ENCODE measurements at regions not wholly inside any gene's neighbourhood (a gene's known extent, or its start where the extent isn't known, plus 50 kb on each side); places are given as distances from the start of the nearest gene placed in this dataset.

DNA sequence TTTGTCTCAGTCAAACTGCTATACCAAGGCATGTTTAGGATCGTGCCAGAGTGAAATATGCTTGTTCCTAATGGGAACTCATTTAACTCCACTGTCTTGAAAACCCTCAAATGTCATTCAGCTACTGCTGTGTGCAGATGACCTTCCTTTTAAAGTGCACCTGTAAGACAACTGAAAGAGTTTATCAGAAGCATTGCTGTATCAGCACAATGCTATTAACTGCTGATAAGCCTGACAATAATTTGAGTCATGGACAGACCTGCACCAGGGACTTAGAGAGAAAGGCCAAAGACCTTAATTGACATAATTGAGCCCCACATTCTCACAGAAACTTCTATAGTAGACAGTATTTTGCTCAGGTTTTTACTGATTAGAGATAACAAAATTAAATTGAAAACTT, 557.9 kb downstream of the DIPK2A start:
- DNase-seq (no peak), ATAC-seq (no peak)
- Histone ChIP-seq H3K27me3 (ENCODE audit: insufficient read depth in 3 of 3, low read length in 2 of 3) (no peaks in the 10 kb centered on the region), H3K27ac (no peak overlapping the region), H3K4me3 (no peak overlapping the region), H3K9me3 (no peaks in the 10 kb centered on the region), H3K4me1 (no peaks in the 10 kb centered on the region), H3K36me3 (ENCODE audit: insufficient read depth in 1 of 2, low read depth in 1 of 2) (no peaks in the 10 kb centered on the region)
- intact Hi-C loops (cut with DNase I), result no loop called here
- TF ChIP-seq CTCF (IDR thresholded peaks at IDR 0.05), result no peak
- WGBS, 3 donors, result 68 to 75% (median 69%) methylated on average over 1 of the region's 1 CpG

- no peak for ATAC-seq
- DNase-seq, result no peak
- no peaks in the 10 kb centered on the region for H3K36me3 ChIP-seq (ENCODE audit: insufficient read depth in 1 of 2, low read depth in 1 of 2)
- H3K27ac ChIP-seq, result no peak overlapping the region
- no peak for TF ChIP-seq CTCF (IDR thresholded peaks at IDR 0.05)
- 56 to 71% (median 58%) methylated on average over 4 of the region's 4 CpGs for WGBS, 3 donors
- no peak overlapping the region for H3K4me3 ChIP-seq
- no peaks in the 10 kb centered on the region for H3K27me3 ChIP-seq (ENCODE audit: insufficient read depth in 3 of 3, low read length in 2 of 3)
- H3K9me3 ChIP-seq, result no peaks in the 10 kb centered on the region
- no peaks in the 10 kb centered on the region for H3K4me1 ChIP-seq
- intact Hi-C loops (cut with DNase I), result no loop called here
Observed at GRCh38 chr3:144544871-144545270, 573.2 kb downstream of the DIPK2A start.

- Histone ChIP-seq H3K9me3 (no peaks in the 10 kb centered on the region), H3K27ac (no peak overlapping the region), H3K27me3 (ENCODE audit: insufficient read depth in 3 of 3, low read length in 2 of 3) (no peaks in the 10 kb centered on the region), H3K4me3 (no peak overlapping the region), H3K36me3 (ENCODE audit: insufficient read depth in 1 of 2, low read depth in 1 of 2) (no peaks in the 10 kb centered on the region), H3K4me1 (no peaks in the 10 kb centered on the region)
- no peak for TF ChIP-seq CTCF (IDR thresholded peaks at IDR 0.05)
- DNase-seq, result no peak
- intact Hi-C loops (cut with DNase I), result no loop called here
- no peak for ATAC-seq
- 79 to 89% (median 80%) methylated on average over 2 of the region's 2 CpGs for WGBS, 3 donors
Observed at GRCh38 chr3:144546539-144546938, 574.9 kb downstream of the DIPK2A start.

- no peak for ATAC-seq
- intact Hi-C loops (cut with DNase I), result no loop called here
- no peak overlapping the region for H3K27ac ChIP-seq
- no peak overlapping the region for H3K4me3 ChIP-seq
- no peaks in the 10 kb centered on the region for H3K4me1 ChIP-seq
- DNase-seq, result no peak
- no peaks in the 10 kb centered on the region for H3K36me3 ChIP-seq (ENCODE audit: insufficient read depth in 1 of 2, low read depth in 1 of 2)
- no peaks in the 10 kb centered on the region for H3K9me3 ChIP-seq
- no peaks in the 10 kb centered on the region for H3K27me3 ChIP-seq (ENCODE audit: insufficient read depth in 3 of 3, low read length in 2 of 3)
- TF ChIP-seq CTCF (IDR thresholded peaks at IDR 0.05), result no peak
- 73 to 79% (median 74%) methylated on average over 4 of the region's 4 CpGs for WGBS, 3 donors
Observed at GRCh38 chr3:144548346-144548745, 576.7 kb downstream of the DIPK2A start.

- H3K36me3 ChIP-seq (ENCODE audit: insufficient read depth in 1 of 2, low read depth in 1 of 2), result no peaks in the 10 kb centered on the region
- H3K4me1 ChIP-seq, result no peaks in the 10 kb centered on the region
- intact Hi-C loops (cut with DNase I), result no loop called here
- no peak for ATAC-seq
- 26 to 31% (median 30%) methylated on average over 1 of the region's 1 CpG for WGBS, 3 donors
- no peak overlapping the region for H3K27ac ChIP-seq
- no peaks in the 10 kb centered on the region for H3K9me3 ChIP-seq
- TF ChIP-seq CTCF (IDR thresholded peaks at IDR 0.05), result no peak
- no peaks in the 10 kb centered on the region for H3K27me3 ChIP-seq (ENCODE audit: insufficient read depth in 3 of 3, low read length in 2 of 3)
- no peak for DNase-seq
- H3K4me3 ChIP-seq, result no peak overlapping the region
Observed at GRCh38 chr3:144549166-144549565, 577.5 kb downstream of the DIPK2A start.
